Neural cell (in vitro differentiated cells): ENCODE measurements at regions not wholly inside any gene's neighbourhood (a gene's known extent, or its start where the extent isn't known, plus 50 kb on each side); places are given as distances from the start of the nearest gene placed in this dataset.

Experiments
- EP300 ChIP-seq: fragments of 450-650 bp; conservative IDR thresholded peaks from 2 replicates; pipeline ENCODE4 v1.6.1; 2014; ENCODE audit warnings: antibody characterized with exemption, mild to moderate bottlenecking, moderate library complexity; ENCODE audit not compliant: poor library complexity, severe bottlenecking
- EZH2 ChIP-seq: fragments of 200-600, 300-800 bp; shearing (Covaris generic), sonication (generic); IDR thresholded peaks from 2 replicates; pipeline ENCODE4 v1.6.1; 2014; ENCODE audit warnings: antibody characterized with exemption, low read length, borderline replicate concordance, mild to moderate bottlenecking; ENCODE audit not compliant: insufficient read depth, poor library complexity, severe bottlenecking
- MXI1 ChIP-seq: fragments of 450-650 bp; conservative IDR thresholded peaks from 2 replicates; pipeline ENCODE4 v1.6.1; 2014; ENCODE audit warnings: antibody characterized with exemption, mild to moderate bottlenecking; ENCODE audit not compliant: poor library complexity, severe bottlenecking
- POLR2AphosphoS5 ChIP-seq: IDR thresholded peaks from 2 replicates; pipeline ENCODE4 v1.6.1; 2012
- TF ChIP-seq, protein P1 (sequence below): fragments of 450-650 bp; IDR thresholded peaks from 2 replicates; pipeline ENCODE4 v1.5.1; 2014; ENCODE audit warnings: antibody characterized with exemption, mild to moderate bottlenecking, moderate library complexity; ENCODE audit not compliant: poor library complexity, severe bottlenecking
- TF ChIP-seq, protein P2 (sequence below): IDR thresholded peaks from 2 replicates; pipeline ENCODE4 v1.6.1; 2012; ENCODE audit warnings: borderline replicate concordance

DNA sequence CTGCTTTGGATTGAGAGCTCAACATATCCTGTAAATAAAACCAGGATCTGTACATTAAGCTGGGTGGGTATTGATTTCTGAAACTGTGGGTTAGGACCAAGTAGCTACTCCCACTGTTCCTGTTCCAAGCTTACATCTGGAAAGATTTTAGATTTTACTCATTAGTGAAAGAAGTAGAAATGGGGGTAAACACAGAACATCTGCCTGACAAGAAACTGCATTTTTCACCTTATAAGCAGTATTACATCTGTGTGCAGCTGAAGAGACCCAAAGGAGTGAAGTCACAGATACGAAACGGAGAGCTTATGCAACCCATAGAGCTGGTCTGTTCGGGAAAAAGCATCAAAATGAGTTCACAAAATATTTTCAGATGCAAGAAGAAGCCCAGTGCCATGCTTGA is 235.2 kb downstream of the SLITRK5 start:
- TF ChIP-seq, protein P1, sequence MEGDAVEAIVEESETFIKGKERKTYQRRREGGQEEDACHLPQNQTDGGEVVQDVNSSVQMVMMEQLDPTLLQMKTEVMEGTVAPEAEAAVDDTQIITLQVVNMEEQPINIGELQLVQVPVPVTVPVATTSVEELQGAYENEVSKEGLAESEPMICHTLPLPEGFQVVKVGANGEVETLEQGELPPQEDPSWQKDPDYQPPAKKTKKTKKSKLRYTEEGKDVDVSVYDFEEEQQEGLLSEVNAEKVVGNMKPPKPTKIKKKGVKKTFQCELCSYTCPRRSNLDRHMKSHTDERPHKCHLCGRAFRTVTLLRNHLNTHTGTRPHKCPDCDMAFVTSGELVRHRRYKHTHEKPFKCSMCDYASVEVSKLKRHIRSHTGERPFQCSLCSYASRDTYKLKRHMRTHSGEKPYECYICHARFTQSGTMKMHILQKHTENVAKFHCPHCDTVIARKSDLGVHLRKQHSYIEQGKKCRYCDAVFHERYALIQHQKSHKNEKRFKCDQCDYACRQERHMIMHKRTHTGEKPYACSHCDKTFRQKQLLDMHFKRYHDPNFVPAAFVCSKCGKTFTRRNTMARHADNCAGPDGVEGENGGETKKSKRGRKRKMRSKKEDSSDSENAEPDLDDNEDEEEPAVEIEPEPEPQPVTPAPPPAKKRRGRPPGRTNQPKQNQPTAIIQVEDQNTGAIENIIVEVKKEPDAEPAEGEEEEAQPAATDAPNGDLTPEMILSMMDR, result no peak
- TF ChIP-seq POLR2AphosphoS5 (no peak), EP300 (no peak), EZH2 (no peak), MXI1 (no peak)
- TF ChIP-seq, protein P2, sequence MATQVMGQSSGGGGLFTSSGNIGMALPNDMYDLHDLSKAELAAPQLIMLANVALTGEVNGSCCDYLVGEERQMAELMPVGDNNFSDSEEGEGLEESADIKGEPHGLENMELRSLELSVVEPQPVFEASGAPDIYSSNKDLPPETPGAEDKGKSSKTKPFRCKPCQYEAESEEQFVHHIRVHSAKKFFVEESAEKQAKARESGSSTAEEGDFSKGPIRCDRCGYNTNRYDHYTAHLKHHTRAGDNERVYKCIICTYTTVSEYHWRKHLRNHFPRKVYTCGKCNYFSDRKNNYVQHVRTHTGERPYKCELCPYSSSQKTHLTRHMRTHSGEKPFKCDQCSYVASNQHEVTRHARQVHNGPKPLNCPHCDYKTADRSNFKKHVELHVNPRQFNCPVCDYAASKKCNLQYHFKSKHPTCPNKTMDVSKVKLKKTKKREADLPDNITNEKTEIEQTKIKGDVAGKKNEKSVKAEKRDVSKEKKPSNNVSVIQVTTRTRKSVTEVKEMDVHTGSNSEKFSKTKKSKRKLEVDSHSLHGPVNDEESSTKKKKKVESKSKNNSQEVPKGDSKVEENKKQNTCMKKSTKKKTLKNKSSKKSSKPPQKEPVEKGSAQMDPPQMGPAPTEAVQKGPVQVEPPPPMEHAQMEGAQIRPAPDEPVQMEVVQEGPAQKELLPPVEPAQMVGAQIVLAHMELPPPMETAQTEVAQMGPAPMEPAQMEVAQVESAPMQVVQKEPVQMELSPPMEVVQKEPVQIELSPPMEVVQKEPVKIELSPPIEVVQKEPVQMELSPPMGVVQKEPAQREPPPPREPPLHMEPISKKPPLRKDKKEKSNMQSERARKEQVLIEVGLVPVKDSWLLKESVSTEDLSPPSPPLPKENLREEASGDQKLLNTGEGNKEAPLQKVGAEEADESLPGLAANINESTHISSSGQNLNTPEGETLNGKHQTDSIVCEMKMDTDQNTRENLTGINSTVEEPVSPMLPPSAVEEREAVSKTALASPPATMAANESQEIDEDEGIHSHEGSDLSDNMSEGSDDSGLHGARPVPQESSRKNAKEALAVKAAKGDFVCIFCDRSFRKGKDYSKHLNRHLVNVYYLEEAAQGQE, result no peak
